ENCODE measurements at regions not wholly inside any gene's neighbourhood (a gene's known extent, or its start where the extent isn't known, plus 50 kb on each side); places are given as distances from the start of the nearest gene placed in this dataset.

- Histone ChIP-seq H3K27me3 (no peaks in the 10 kb centered on the region), H3K36me3 (no peaks in the 10 kb centered on the region), H3K9me3 (no peaks in the 10 kb centered on the region), H3K4me1 (no peaks in the 10 kb centered on the region), H3K27ac (no peak overlapping the region), H3K4me3 (no peak overlapping the region)
- no peak for DNase-seq
- TF ChIP-seq POLR2A (IDR thresholded peaks at IDR 0.05) (no peak), CTCF (IDR thresholded peaks at IDR 0.05) (no peak)
- intact Hi-C loops (cut with DNase I), result no loop called here
- ATAC-seq, result no peak
These were observed 672.4 kb downstream of the HTR1B start for GRCh38 chr6:76790881-76791280.

- no peaks in the 10 kb centered on the region for H3K36me3 ChIP-seq
These were observed 673.1 kb downstream of the HTR1B start for GRCh38 chr6:76790045-76790796.

DNA sequence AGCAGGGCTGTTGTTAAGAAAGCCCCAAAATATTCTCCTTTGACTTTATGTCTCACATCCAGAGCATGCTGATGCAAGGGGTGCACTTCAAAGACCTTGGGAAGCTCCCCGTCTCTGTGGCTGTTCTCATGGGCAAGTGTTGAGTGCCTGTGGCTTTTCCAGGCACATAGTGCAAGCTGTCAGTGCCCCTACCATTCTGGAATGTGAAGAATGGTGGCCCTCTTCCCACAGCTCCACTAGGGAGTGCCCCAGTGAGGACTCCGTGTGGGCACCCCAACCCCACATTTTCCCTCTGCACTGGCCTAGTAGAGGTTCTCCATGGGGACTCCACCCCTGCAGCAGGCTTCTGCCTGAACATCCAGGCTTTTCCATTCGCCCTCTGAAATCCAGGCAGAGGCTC is 673.7 kb downstream of the HTR1B start:
- Histone ChIP-seq H3K9me3 (no peaks in the 10 kb centered on the region), H3K27ac (no peak overlapping the region), H3K36me3 (no peaks in the 10 kb centered on the region), H3K4me3 (no peak overlapping the region), H3K4me1 (no peaks in the 10 kb centered on the region), H3K27me3 (no peaks in the 10 kb centered on the region)
- intact Hi-C loops (cut with DNase I), result no loop called here
- ATAC-seq (no peak), DNase-seq (no peak)
- WGBS, 4 donors, result 50 to 85% (median 77%) methylated on average over 1 to 3 of the region's 3 CpGs
- no peak for TF ChIP-seq POLR2A (IDR thresholded peaks at IDR 0.05)
- TF ChIP-seq CTCF (IDR thresholded peaks at IDR 0.05), result no peak

More at GRCh38 chr6:76790045-76790796, 673.1 kb downstream of the HTR1B start:
- Histone ChIP-seq H3K4me3 (no peak overlapping the region), H3K27me3 (no peaks in the 10 kb centered on the region), H3K4me1 (no peaks in the 10 kb centered on the region), H3K9me3 (no peaks in the 10 kb centered on the region), H3K27ac (no peak overlapping the region)
- ATAC-seq (no peak), DNase-seq (no peak)
- TF ChIP-seq POLR2A (IDR thresholded peaks at IDR 0.05), result no peak
- TF ChIP-seq CTCF (IDR thresholded peaks at IDR 0.05), result no peak
- 85 to 90% (median 88%) methylated on average over 4 of the region's 4 CpGs for WGBS, 4 donors
- intact Hi-C loops (cut with DNase I), result no loop called here

DNA sequence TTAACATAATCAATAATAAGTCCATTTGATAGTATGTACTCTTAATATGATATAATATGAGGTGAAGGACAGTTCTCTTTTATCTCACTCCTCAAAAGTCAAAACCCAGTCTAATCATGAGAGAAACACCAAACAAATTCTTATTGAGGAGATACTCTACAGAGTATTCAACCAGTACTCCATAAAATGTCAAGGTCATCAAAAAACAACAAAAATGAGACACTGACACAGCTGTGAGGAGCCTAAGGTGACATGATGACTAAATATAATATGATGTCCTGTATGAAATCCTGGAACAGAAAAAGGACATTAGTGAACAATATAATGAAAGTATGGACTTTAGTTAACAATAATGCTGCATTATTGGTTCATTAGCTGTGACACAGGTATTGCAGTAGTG is 675.1 kb downstream of the HTR1B start:
- H3K4me3 ChIP-seq, result no peak overlapping the region
- intact Hi-C loops (cut with DNase I), result no loop called here
- no peak for DNase-seq
- no peaks in the 10 kb centered on the region for H3K9me3 ChIP-seq
- TF ChIP-seq POLR2A (IDR thresholded peaks at IDR 0.05), result no peak
- ATAC-seq, result no peak
- H3K27ac ChIP-seq, result no peak overlapping the region
- H3K36me3 ChIP-seq, result no peaks in the 10 kb centered on the region
- no peaks in the 10 kb centered on the region for H3K27me3 ChIP-seq
- H3K4me1 ChIP-seq, result no peaks in the 10 kb centered on the region

DNA sequence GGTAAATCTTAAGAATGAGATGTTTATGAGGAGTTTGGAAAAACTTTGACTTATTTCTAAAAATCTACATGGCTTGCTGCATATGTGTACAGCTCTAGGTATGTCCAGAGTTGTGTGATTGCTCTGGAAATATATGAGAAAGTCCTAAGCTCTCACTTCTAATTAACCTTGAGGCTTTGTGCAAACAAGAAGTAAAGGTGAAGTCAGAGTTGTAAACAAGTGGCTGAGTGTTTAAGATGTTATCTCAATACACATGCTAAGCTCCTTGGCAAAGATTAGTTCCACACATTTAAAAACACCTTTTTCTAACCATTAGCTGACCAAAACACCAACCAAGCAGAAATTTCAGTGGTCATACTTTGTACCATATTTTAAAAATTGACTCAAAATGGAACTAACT is 684.2 kb downstream of the HTR1B start:
- no peaks in the 10 kb centered on the region for H3K36me3 ChIP-seq
- H3K4me3 ChIP-seq, result no peak overlapping the region
- peaks cover 0 to 10% (median 0%) of the 10 kb centered on the region in 12 donors for H3K4me1 ChIP-seq
- intact Hi-C loops (cut with DNase I), result loop anchor here in 1 of 10 donors (10.0 kb wide), 1 partner anchor 676 kb away; no protein-coding TSS in a partner anchor
- DNase-seq, result no peak
- no peak overlapping the region for H3K27ac ChIP-seq
- TF ChIP-seq CTCF (IDR thresholded peaks at IDR 0.05) (no peak), POLR2A (IDR thresholded peaks at IDR 0.05) (no peak)
- no peaks in the 10 kb centered on the region for H3K9me3 ChIP-seq
- no peaks in the 10 kb centered on the region for H3K27me3 ChIP-seq
- ATAC-seq, result no peak
